ENCODE measurements at regions not wholly inside any gene's neighbourhood (a gene's known extent, or its start where the extent isn't known, plus 50 kb on each side); places are given as distances from the start of the nearest gene placed in this dataset.

DNA sequence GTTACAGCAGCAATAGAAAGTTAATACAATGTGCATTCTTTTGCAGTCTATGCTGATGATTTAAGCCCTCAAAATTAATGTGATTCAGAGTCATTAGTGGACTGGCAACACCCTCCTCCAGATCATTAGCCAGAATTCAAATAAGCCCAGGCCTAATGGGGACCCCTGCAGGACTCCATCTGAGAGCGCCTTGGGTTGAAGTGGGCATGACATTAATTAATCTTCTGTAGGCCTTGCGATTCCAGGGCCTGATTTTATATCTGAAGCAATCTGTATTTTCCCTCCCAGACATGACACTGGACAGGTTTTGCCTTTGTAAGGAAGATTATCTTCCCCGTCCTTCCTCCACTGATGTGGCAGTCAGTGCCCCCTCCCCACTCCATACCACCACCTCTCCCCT lies 442.9 kb downstream of the FOXO1 start:
- no peak overlapping the region for H3K4me3 Mint-ChIP-seq (ENCODE audit: unreplicated experiment)
- DNase-seq (ENCODE audit: extremely low spot score, unreplicated experiment) = no peak
- no peak for TF ChIP-seq CTCF (IDR thresholded peaks at IDR 0.05)
- H3K9me3 Mint-ChIP-seq (ENCODE audit: unreplicated experiment) = no peaks in the 10 kb centered on the region
- H3K27ac Mint-ChIP-seq (ENCODE audit: unreplicated experiment) = no peak overlapping the region
- no peaks in the 10 kb centered on the region for H3K36me3 Mint-ChIP-seq (ENCODE audit: unreplicated experiment)
- H3K27me3 Mint-ChIP-seq (ENCODE audit: unreplicated experiment) = no peaks in the 10 kb centered on the region
- H3K4me1 Mint-ChIP-seq (ENCODE audit: unreplicated experiment) = peaks cover 2% of the 10 kb centered on the region

GRCh38 chr13:40228496-40228895 lies 437.9 kb downstream of the FOXO1 start:
- no peak for DNase-seq (ENCODE audit: extremely low spot score, unreplicated experiment)
- Mint-ChIP-seq H3K4me1 (ENCODE audit: unreplicated experiment) (peaks cover 2% of the 10 kb centered on the region), H3K9me3 (ENCODE audit: unreplicated experiment) (no peaks in the 10 kb centered on the region), H3K36me3 (ENCODE audit: unreplicated experiment) (no peaks in the 10 kb centered on the region), H3K27me3 (ENCODE audit: unreplicated experiment) (peaks cover 9% of the 10 kb centered on the region), H3K4me3 (ENCODE audit: unreplicated experiment) (no peak overlapping the region), H3K27ac (ENCODE audit: unreplicated experiment) (no peak overlapping the region)
- TF ChIP-seq CTCF (IDR thresholded peaks at IDR 0.05) = no peak

GRCh38 chr13:40228990-40229389 lies 437.5 kb downstream of the FOXO1 start:
- Mint-ChIP-seq H3K4me3 (ENCODE audit: unreplicated experiment) (no peak overlapping the region), H3K4me1 (ENCODE audit: unreplicated experiment) (peaks cover 2% of the 10 kb centered on the region), H3K27me3 (ENCODE audit: unreplicated experiment) (peaks cover 9% of the 10 kb centered on the region), H3K36me3 (ENCODE audit: unreplicated experiment) (no peaks in the 10 kb centered on the region), H3K9me3 (ENCODE audit: unreplicated experiment) (no peaks in the 10 kb centered on the region), H3K27ac (ENCODE audit: unreplicated experiment) (no peak overlapping the region)
- no peak for DNase-seq (ENCODE audit: extremely low spot score, unreplicated experiment)
- TF ChIP-seq CTCF (IDR thresholded peaks at IDR 0.05) = no peak

GRCh38 chr13:40230833-40231266 lies 435.6 kb downstream of the FOXO1 start:
- TF ChIP-seq CTCF (IDR thresholded peaks at IDR 0.05) = no peak
- H3K4me1 Mint-ChIP-seq (ENCODE audit: unreplicated experiment) = peaks cover 2% of the 10 kb centered on the region
- DNase-seq (ENCODE audit: extremely low spot score, unreplicated experiment) = no peak
- H3K27me3 Mint-ChIP-seq (ENCODE audit: unreplicated experiment) = peaks cover 9% of the 10 kb centered on the region
- no peak overlapping the region for H3K27ac Mint-ChIP-seq (ENCODE audit: unreplicated experiment)
- no peak overlapping the region for H3K4me3 Mint-ChIP-seq (ENCODE audit: unreplicated experiment)
- H3K9me3 Mint-ChIP-seq (ENCODE audit: unreplicated experiment) = no peaks in the 10 kb centered on the region
- no peaks in the 10 kb centered on the region for H3K36me3 Mint-ChIP-seq (ENCODE audit: unreplicated experiment)

DNA sequence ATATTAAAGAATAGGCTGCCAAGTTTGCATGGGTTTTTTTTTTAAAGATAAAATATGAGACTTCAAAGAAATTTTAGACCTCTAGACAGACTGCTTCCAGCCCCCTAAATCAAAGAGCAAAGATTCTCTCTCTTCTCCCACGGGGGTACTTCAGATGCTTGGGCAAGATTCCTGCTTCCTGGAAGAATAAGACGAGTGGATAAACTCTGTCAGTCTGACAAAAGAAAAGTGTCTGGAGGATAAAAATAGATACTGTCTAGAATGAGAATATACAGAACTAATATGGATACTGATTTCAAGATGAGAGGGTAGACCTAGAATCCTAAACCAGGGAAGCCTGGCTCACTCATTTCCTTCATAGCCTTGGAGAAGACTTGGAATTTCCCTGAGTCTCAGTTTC lies 435.1 kb downstream of the FOXO1 start:
- DNase-seq (ENCODE audit: extremely low spot score, unreplicated experiment) = no peak
- Mint-ChIP-seq H3K9me3 (ENCODE audit: unreplicated experiment) (no peaks in the 10 kb centered on the region), H3K27me3 (ENCODE audit: unreplicated experiment) (peaks cover 9% of the 10 kb centered on the region), H3K27ac (ENCODE audit: unreplicated experiment) (no peak overlapping the region), H3K4me1 (ENCODE audit: unreplicated experiment) (peaks cover 2% of the 10 kb centered on the region), H3K36me3 (ENCODE audit: unreplicated experiment) (no peaks in the 10 kb centered on the region), H3K4me3 (ENCODE audit: unreplicated experiment) (no peak overlapping the region)
- TF ChIP-seq CTCF (IDR thresholded peaks at IDR 0.05) = no peak
